GM12878 (cell line): ENCODE measurements at regions not wholly inside any gene's neighbourhood (a gene's known extent, or its start where the extent isn't known, plus 50 kb on each side); places are given as distances from the start of the nearest gene placed in this dataset.

Source experiments
- CREB1 ChIP-seq: IDR thresholded peaks from 2 replicates; pipeline ENCODE4 v1.6.1; 2012; ENCODE audit warnings: low read depth, mild to moderate bottlenecking, inconsistent platforms
- ELK1 ChIP-seq: IDR thresholded peaks from 2 replicates; pipeline ENCODE4 v1.6.1; 2012; ENCODE audit warnings: low read depth, low read length, improper control_type of control experiment
- EZH2 ChIP-seq: IDR thresholded peaks from 2 replicates; pipeline ENCODE4 v1.6.1; 2012; ENCODE audit warnings: low read depth, mild to moderate bottlenecking, control low read depth, inconsistent platforms, low read length, borderline replicate concordance; ENCODE audit not compliant: control insufficient read depth
- HDAC6 ChIP-seq: fragments of 200-600 bp; sonication (generic); IDR thresholded peaks from one replicate; pipeline ENCODE4 v1.8.0; 2017; ENCODE audit warnings: antibody characterized with exemption; ENCODE audit not compliant: unreplicated experiment
- POLR2A ChIP-seq: IDR thresholded peaks from 2 replicates; pipeline ENCODE4 v1.6.1; 2011; ENCODE audit warnings: low read depth, mild to moderate bottlenecking, low read length
- POLR2AphosphoS5 ChIP-seq: IDR thresholded peaks from 2 replicates; pipeline ENCODE4 v1.6.1; 2011; ENCODE audit warnings: mild to moderate bottlenecking, low read length, inconsistent platforms
- RAD21 ChIP-seq: IDR thresholded peaks from 2 replicates; pipeline ENCODE4 v1.6.1; 2011; ENCODE audit warnings: mild to moderate bottlenecking, low read depth, low read length, moderate library complexity; ENCODE audit not compliant: insufficient read depth
- SMC3 ChIP-seq: IDR thresholded peaks from 2 replicates; pipeline ENCODE4 v1.6.1; 2011; ENCODE audit warnings: low read length, improper control_type of control experiment, borderline replicate concordance
- ZNF274 ChIP-seq: IDR thresholded peaks from one replicate; pipeline ENCODE4 v1.8.0; 2011; ENCODE audit not compliant: insufficient read length, insufficient read depth
- TF ChIP-seq, protein P1 (sequence below): IDR thresholded peaks from 2 replicates; pipeline ENCODE4 v1.6.1; 2012; ENCODE audit warnings: low read depth, low read length, improper control_type of control experiment
- TF ChIP-seq, protein P2 (sequence below): IDR thresholded peaks from 2 replicates; pipeline ENCODE4 v1.6.1; 2012; ENCODE audit warnings: mild to moderate bottlenecking, low read depth, low read length
- TF ChIP-seq, protein P3 (sequence below), 3 experiments: IDR thresholded peaks in 2 of 3; conservative IDR thresholded peaks in 1 of 3; 2 replicates each; pipeline ENCODE4 v1.5.1; 2011; ENCODE audit warnings: low read depth in 3 of 3, low read length in 3 of 3, mild to moderate bottlenecking in 3 of 3, control low read depth in 2 of 3, moderate library complexity in 2 of 3, inconsistent platforms in 1 of 3, mixed read lengths in 1 of 3; ENCODE audit not compliant: control insufficient read depth in 2 of 3, insufficient read depth in 1 of 3; ENCODE audit errors: extremely low read depth in 1 of 3
- TF ChIP-seq, protein P4 (sequence below): IDR thresholded peaks from 2 replicates; pipeline ENCODE4 v1.6.1; 2011; ENCODE audit warnings: low read depth, low read length, improper control_type of control experiment, borderline replicate concordance

DNA sequence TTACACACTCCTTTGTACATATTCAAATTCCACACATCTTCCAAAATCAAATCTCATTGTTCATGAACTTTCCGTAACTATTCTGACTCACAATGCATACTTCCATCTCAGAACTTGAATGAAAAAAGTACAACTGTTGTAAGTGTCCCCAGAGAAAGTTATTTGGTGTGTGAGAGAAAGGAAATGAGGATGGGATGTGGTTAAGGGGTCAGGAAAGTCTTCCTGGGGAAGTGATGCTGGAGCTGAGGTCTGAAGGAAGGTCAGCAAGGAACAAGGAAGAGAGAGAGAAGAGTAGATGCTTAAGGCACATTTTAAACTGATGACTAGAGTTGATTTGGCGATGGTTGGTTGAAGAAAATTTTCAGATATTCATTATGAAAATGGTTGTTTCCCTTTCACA is 340.0 kb upstream of the STXBP6 start:
- TF ChIP-seq HDAC6 = no peak
- TF ChIP-seq ELK1 = no peak
- no peak for TF ChIP-seq POLR2A
- TF ChIP-seq, protein P1, sequence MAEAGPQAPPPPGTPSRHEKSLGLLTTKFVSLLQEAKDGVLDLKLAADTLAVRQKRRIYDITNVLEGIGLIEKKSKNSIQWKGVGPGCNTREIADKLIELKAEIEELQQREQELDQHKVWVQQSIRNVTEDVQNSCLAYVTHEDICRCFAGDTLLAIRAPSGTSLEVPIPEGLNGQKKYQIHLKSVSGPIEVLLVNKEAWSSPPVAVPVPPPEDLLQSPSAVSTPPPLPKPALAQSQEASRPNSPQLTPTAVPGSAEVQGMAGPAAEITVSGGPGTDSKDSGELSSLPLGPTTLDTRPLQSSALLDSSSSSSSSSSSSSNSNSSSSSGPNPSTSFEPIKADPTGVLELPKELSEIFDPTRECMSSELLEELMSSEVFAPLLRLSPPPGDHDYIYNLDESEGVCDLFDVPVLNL = no peak
- TF ChIP-seq, protein P2, sequence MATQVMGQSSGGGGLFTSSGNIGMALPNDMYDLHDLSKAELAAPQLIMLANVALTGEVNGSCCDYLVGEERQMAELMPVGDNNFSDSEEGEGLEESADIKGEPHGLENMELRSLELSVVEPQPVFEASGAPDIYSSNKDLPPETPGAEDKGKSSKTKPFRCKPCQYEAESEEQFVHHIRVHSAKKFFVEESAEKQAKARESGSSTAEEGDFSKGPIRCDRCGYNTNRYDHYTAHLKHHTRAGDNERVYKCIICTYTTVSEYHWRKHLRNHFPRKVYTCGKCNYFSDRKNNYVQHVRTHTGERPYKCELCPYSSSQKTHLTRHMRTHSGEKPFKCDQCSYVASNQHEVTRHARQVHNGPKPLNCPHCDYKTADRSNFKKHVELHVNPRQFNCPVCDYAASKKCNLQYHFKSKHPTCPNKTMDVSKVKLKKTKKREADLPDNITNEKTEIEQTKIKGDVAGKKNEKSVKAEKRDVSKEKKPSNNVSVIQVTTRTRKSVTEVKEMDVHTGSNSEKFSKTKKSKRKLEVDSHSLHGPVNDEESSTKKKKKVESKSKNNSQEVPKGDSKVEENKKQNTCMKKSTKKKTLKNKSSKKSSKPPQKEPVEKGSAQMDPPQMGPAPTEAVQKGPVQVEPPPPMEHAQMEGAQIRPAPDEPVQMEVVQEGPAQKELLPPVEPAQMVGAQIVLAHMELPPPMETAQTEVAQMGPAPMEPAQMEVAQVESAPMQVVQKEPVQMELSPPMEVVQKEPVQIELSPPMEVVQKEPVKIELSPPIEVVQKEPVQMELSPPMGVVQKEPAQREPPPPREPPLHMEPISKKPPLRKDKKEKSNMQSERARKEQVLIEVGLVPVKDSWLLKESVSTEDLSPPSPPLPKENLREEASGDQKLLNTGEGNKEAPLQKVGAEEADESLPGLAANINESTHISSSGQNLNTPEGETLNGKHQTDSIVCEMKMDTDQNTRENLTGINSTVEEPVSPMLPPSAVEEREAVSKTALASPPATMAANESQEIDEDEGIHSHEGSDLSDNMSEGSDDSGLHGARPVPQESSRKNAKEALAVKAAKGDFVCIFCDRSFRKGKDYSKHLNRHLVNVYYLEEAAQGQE = no peak
- no peak for TF ChIP-seq EZH2
- TF ChIP-seq, protein P3, sequence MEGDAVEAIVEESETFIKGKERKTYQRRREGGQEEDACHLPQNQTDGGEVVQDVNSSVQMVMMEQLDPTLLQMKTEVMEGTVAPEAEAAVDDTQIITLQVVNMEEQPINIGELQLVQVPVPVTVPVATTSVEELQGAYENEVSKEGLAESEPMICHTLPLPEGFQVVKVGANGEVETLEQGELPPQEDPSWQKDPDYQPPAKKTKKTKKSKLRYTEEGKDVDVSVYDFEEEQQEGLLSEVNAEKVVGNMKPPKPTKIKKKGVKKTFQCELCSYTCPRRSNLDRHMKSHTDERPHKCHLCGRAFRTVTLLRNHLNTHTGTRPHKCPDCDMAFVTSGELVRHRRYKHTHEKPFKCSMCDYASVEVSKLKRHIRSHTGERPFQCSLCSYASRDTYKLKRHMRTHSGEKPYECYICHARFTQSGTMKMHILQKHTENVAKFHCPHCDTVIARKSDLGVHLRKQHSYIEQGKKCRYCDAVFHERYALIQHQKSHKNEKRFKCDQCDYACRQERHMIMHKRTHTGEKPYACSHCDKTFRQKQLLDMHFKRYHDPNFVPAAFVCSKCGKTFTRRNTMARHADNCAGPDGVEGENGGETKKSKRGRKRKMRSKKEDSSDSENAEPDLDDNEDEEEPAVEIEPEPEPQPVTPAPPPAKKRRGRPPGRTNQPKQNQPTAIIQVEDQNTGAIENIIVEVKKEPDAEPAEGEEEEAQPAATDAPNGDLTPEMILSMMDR (IDR thresholded peaks at IDR 0.05 in 2 of 3, conservative IDR thresholded peaks at IDR 0.05 in 1 of 3; ENCODE audit: control insufficient read depth in 2 of 3, extremely low read depth in 1 of 3, insufficient read depth in 1 of 3, low read depth in 3 of 3, low read length in 3 of 3) = no peak
- TF ChIP-seq SMC3 = no peak
- no peak for TF ChIP-seq POLR2AphosphoS5
- no peak for TF ChIP-seq RAD21
- TF ChIP-seq, protein P4, sequence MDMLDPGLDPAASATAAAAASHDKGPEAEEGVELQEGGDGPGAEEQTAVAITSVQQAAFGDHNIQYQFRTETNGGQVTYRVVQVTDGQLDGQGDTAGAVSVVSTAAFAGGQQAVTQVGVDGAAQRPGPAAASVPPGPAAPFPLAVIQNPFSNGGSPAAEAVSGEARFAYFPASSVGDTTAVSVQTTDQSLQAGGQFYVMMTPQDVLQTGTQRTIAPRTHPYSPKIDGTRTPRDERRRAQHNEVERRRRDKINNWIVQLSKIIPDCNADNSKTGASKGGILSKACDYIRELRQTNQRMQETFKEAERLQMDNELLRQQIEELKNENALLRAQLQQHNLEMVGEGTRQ = no peak
- no peak for TF ChIP-seq ZNF274
- TF ChIP-seq CREB1 = no peak
